ENCODE measurements at regions not wholly inside any gene's neighbourhood (a gene's known extent, or its start where the extent isn't known, plus 50 kb on each side); places are given as distances from the start of the nearest gene placed in this dataset.

- DNase-seq (no peak), FAIRE-seq (no peak)
- Histone ChIP-seq H3K36me3 (ENCODE audit: control insufficient read depth in 2 of 3, insufficient read depth in 3 of 3, low read length in 3 of 3) (no peaks in the 10 kb centered on the region), H3K4me3 (ENCODE audit: low read length in 3 of 3) (no peak overlapping the region), H3K27me3 (ENCODE audit: control insufficient read depth, insufficient read depth, low read length) (no peaks in the 10 kb centered on the region), H3K4me1 (ENCODE audit: control insufficient read depth in 2 of 3, insufficient read depth in 2 of 3, low read depth in 1 of 3, low read length in 3 of 3) (no peaks in the 10 kb centered on the region), H3K9me3 (ENCODE audit: control insufficient read depth in 2 of 3, insufficient read depth in 1 of 3, low read length in 3 of 3) (no peaks in the 10 kb centered on the region), H3K27ac (ENCODE audit: low read depth in 2 of 2, low read length in 2 of 2) (no peak overlapping the region), H3K9ac (ENCODE audit: low read length in 3 of 3) (no peak overlapping the region)
- intact Hi-C loops (cut with DNase I) = no loop called here
- TF ChIP-seq, protein P1, sequence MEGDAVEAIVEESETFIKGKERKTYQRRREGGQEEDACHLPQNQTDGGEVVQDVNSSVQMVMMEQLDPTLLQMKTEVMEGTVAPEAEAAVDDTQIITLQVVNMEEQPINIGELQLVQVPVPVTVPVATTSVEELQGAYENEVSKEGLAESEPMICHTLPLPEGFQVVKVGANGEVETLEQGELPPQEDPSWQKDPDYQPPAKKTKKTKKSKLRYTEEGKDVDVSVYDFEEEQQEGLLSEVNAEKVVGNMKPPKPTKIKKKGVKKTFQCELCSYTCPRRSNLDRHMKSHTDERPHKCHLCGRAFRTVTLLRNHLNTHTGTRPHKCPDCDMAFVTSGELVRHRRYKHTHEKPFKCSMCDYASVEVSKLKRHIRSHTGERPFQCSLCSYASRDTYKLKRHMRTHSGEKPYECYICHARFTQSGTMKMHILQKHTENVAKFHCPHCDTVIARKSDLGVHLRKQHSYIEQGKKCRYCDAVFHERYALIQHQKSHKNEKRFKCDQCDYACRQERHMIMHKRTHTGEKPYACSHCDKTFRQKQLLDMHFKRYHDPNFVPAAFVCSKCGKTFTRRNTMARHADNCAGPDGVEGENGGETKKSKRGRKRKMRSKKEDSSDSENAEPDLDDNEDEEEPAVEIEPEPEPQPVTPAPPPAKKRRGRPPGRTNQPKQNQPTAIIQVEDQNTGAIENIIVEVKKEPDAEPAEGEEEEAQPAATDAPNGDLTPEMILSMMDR (IDR thresholded peaks at IDR 0.05; ENCODE audit: borderline replicate concordance, extremely low read depth, insufficient read depth) = no peak
These were observed 250.5 kb downstream of the PIK3R1 start for GRCh38 chr5:68465934-68466551.

DNA sequence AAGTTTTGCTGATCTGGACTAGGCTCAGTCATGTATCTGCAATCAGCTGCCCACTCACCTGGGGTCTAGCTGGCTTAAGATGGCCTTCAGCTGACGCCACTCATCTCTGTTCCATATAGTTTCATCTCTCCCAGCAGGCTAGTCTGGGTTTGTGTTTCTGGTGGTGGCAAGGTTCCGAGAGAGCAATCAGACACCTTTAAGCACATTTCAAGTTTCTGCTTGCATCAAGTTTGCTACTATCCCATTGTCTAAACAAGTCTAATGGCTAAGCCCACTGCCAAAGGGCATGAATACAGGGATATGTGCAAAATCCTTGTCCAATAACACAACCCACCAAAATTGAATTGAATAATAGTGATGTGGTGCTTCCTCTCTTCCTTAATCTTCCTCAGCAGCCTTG, 251.7 kb downstream of the PIK3R1 start:
- H3K9me3 ChIP-seq (ENCODE audit: control insufficient read depth in 2 of 3, insufficient read depth in 1 of 3, low read length in 3 of 3) = no peaks in the 10 kb centered on the region
- no peak overlapping the region for H3K27ac ChIP-seq (ENCODE audit: low read depth in 2 of 2, low read length in 2 of 2)
- H3K36me3 ChIP-seq (ENCODE audit: control insufficient read depth in 2 of 3, insufficient read depth in 3 of 3, low read length in 3 of 3) = no peaks in the 10 kb centered on the region
- no peaks in the 10 kb centered on the region for H3K27me3 ChIP-seq (ENCODE audit: control insufficient read depth, insufficient read depth, low read length)
- no peak for FAIRE-seq
- no peaks in the 10 kb centered on the region for H3K4me1 ChIP-seq (ENCODE audit: control insufficient read depth in 2 of 3, insufficient read depth in 2 of 3, low read depth in 1 of 3, low read length in 3 of 3)
- intact Hi-C loops (cut with DNase I) = no loop called here
- TF ChIP-seq, protein P1 (IDR thresholded peaks at IDR 0.05; ENCODE audit: borderline replicate concordance, extremely low read depth, insufficient read depth) = no peak
- H3K9ac ChIP-seq (ENCODE audit: low read length in 3 of 3) = no peak overlapping the region
- H3K4me3 ChIP-seq (ENCODE audit: low read length in 3 of 3) = no peak overlapping the region
- no peak for DNase-seq

GRCh38 chr5:68467794-68468193, 252.2 kb downstream of the PIK3R1 start:
- H3K9me3 ChIP-seq (ENCODE audit: control insufficient read depth in 2 of 3, insufficient read depth in 1 of 3, low read length in 3 of 3) = no peaks in the 10 kb centered on the region
- H3K4me1 ChIP-seq (ENCODE audit: control insufficient read depth in 2 of 3, insufficient read depth in 2 of 3, low read depth in 1 of 3, low read length in 3 of 3) = no peaks in the 10 kb centered on the region
- DNase-seq (no peak), FAIRE-seq (no peak)
- H3K4me3 ChIP-seq (ENCODE audit: low read length in 3 of 3) = no peak overlapping the region
- no peak overlapping the region for H3K27ac ChIP-seq (ENCODE audit: low read depth in 2 of 2, low read length in 2 of 2)
- TF ChIP-seq, protein P1 (IDR thresholded peaks at IDR 0.05; ENCODE audit: borderline replicate concordance, extremely low read depth, insufficient read depth) = no peak
- intact Hi-C loops (cut with DNase I) = no loop called here
- H3K27me3 ChIP-seq (ENCODE audit: control insufficient read depth, insufficient read depth, low read length) = no peaks in the 10 kb centered on the region
- H3K9ac ChIP-seq (ENCODE audit: low read length in 3 of 3) = no peak overlapping the region
- H3K36me3 ChIP-seq (ENCODE audit: control insufficient read depth in 2 of 3, insufficient read depth in 3 of 3, low read length in 3 of 3) = no peaks in the 10 kb centered on the region

- Histone ChIP-seq H3K4me1 (ENCODE audit: control insufficient read depth in 2 of 3, insufficient read depth in 2 of 3, low read depth in 1 of 3, low read length in 3 of 3) (no peaks in the 10 kb centered on the region), H3K9ac (ENCODE audit: low read length in 3 of 3) (no peak overlapping the region), H3K27me3 (ENCODE audit: control insufficient read depth, insufficient read depth, low read length) (no peaks in the 10 kb centered on the region), H3K27ac (ENCODE audit: low read depth in 2 of 2, low read length in 2 of 2) (no peak overlapping the region), H3K4me3 (ENCODE audit: low read length in 3 of 3) (no peak overlapping the region), H3K36me3 (ENCODE audit: control insufficient read depth in 2 of 3, insufficient read depth in 3 of 3, low read length in 3 of 3) (no peaks in the 10 kb centered on the region), H3K9me3 (ENCODE audit: control insufficient read depth in 2 of 3, insufficient read depth in 1 of 3, low read length in 3 of 3) (no peaks in the 10 kb centered on the region)
- TF ChIP-seq, protein P1 (IDR thresholded peaks at IDR 0.05; ENCODE audit: borderline replicate concordance, extremely low read depth, insufficient read depth) = no peak
- DNase-seq = no peak
- intact Hi-C loops (cut with DNase I) = no loop called here
- no peak for FAIRE-seq
These were observed 252.8 kb downstream of the PIK3R1 start for GRCh38 chr5:68468322-68468721.

Data from kidney (tissue), 13 donors.